A673 (cell line): ENCODE measurements at regions not wholly inside any gene's neighbourhood (a gene's known extent, or its start where the extent isn't known, plus 50 kb on each side); places are given as distances from the start of the nearest gene placed in this dataset.

Experiments used
- CTCF ChIP-seq: fragments of 300-800, 200-600 bp; sonication (generic); conservative IDR thresholded peaks from 2 replicates; pipeline ENCODE4 v1.5.1; 2017; ENCODE audit warnings: low read depth, mild to moderate bottlenecking, antibody characterized with exemption, low read length, moderate library complexity, mixed read lengths
- EZH2 ChIP-seq: fragments of 200-600 bp; sonication (generic); IDR thresholded peaks from 2 replicates; pipeline ENCODE4 v1.6.1; 2017; ENCODE audit warnings: borderline replicate concordance, low read depth, mild to moderate bottlenecking, mixed read lengths, antibody characterized with exemption, low read length; ENCODE audit not compliant: poor library complexity, severe bottlenecking

- TF ChIP-seq CTCF: no peak
- TF ChIP-seq EZH2: no peak
These were observed 244.9 kb downstream of the SEMA3D start for GRCh38 chr7:84941936-84942335.
